Endothelial cell of umbilical vein (primary cell): ENCODE measurements at regions not wholly inside any gene's neighbourhood (a gene's known extent, or its start where the extent isn't known, plus 50 kb on each side); places are given as distances from the start of the nearest gene placed in this dataset.

ENCODE experiments used
- BruUV-seq: library from RNA; stranded (reverse); fragments of 400-500 nt; replicated peaks from 2 replicates; lab custom pipeline; 2021; lab: Mats Ljungman, UMichigan
- CTCF ChIA-PET: fragments of 300-600, 350-600 bp; sonication (Branson Sonifier 250); formaldehyde crosslinking; loops from one replicate; lab custom pipeline; 2021; ENCODE audit warnings: antibody characterized with exemption, inconsistent platforms; lab: Charles Lee
- POLR2A ChIA-PET: fragments of 300-600, 350-600 bp; sonication (Branson Sonifier 250); formaldehyde crosslinking; loops from one replicate; lab custom pipeline; 2021; ENCODE audit warnings: antibody characterized with exemption, inconsistent platforms; lab: Charles Lee
- DNase-seq: peaks from one replicate; pipeline ENCODE4 v3.0.0-alpha.2; 2011; ENCODE audit warnings: low read depth, low spot score
- FAIRE-seq: peaks from 2 replicates; lab custom pipeline; 2011; peaks lifted over from hg19 to GRCh38; lab: Jason Lieb, UNC
- H2AFZ ChIP-seq: 2 replicates; pipeline ENCODE4 v1.6.0; 2012; ENCODE audit warnings: low read depth, low read length, control low read depth, inconsistent platforms
- H3K27ac ChIP-seq: 2 replicates; pipeline ENCODE4 v1.5.1; 2011; ENCODE audit warnings: low read depth, mild to moderate bottlenecking, control low read depth, low read length, moderate library complexity; ENCODE audit not compliant: insufficient read depth
- H3K27me3 ChIP-seq, 2 experiments: 2 replicates each; pipeline versions ENCODE4 v1.6.0 to v1.6.1; 2011; ENCODE audit warnings: low read length in 2 of 2, mixed read lengths in 1 of 2; ENCODE audit not compliant: control insufficient read depth in 2 of 2, insufficient read depth in 2 of 2
- H3K36me3 ChIP-seq, 2 experiments: 2 replicates in 1 of 2; 3 replicates in 1 of 2; pipeline ENCODE4 v1.5.1; 2011; ENCODE audit warnings: low read length in 2 of 2, mild to moderate bottlenecking in 1 of 2, moderate library complexity in 1 of 2; ENCODE audit not compliant: control insufficient read depth in 2 of 2, insufficient read depth in 2 of 2; ENCODE audit errors: extremely low read depth in 1 of 2
- H3K4me1 ChIP-seq: 3 replicates; pipeline ENCODE4 v1.5.1; 2011; ENCODE audit warnings: mild to moderate bottlenecking, low read length; ENCODE audit not compliant: control insufficient read depth, insufficient read depth; ENCODE audit errors: extremely low read depth
- H3K4me2 ChIP-seq: 2 replicates; pipeline ENCODE4 v1.6.1; 2011; ENCODE audit warnings: low read length, control low read depth, mixed read lengths; ENCODE audit not compliant: insufficient read depth
- H3K4me3 ChIP-seq, 3 experiments: fragments of 200-600 bp in 1 of 3; sonication (generic), shearing (Covaris generic) in 1 of 3; replicated peaks in 1 of 3; 2 replicates each; pipeline ENCODE4 v1.5.1; 2011 to 2016; ENCODE audit warnings: control low read depth in 3 of 3, low read length in 3 of 3, mild to moderate bottlenecking in 2 of 3, inconsistent platforms in 1 of 3, low read depth in 1 of 3, moderate library complexity in 1 of 3; ENCODE audit not compliant: insufficient read depth in 1 of 3
- H3K79me2 ChIP-seq: 2 replicates; pipeline ENCODE4 v1.6.0; 2012; ENCODE audit warnings: low read length, inconsistent platforms; ENCODE audit not compliant: control insufficient read depth, insufficient read depth
- H3K9ac ChIP-seq: replicated peaks from 2 replicates; pipeline ENCODE3; 2011; ENCODE audit warnings: low read length, control low read depth; ENCODE audit not compliant: insufficient read depth; ENCODE audit errors: extremely low read depth
- H3K9me1 ChIP-seq: replicated peaks from 3 replicates; pipeline ENCODE4 v1.6.0; 2011; ENCODE audit warnings: mild to moderate bottlenecking, low read length; ENCODE audit not compliant: control insufficient read depth, insufficient read depth; ENCODE audit errors: extremely low read depth
- H3K9me3 ChIP-seq: replicated peaks from 2 replicates; pipeline ENCODE4 v1.5.1; 2012; ENCODE audit warnings: low read length, inconsistent platforms; ENCODE audit not compliant: control insufficient read depth, insufficient read depth
- H4K20me1 ChIP-seq: replicated peaks from 2 replicates; pipeline ENCODE3; 2011; ENCODE audit warnings: mild to moderate bottlenecking, low read length; ENCODE audit not compliant: control insufficient read depth, insufficient read depth; ENCODE audit errors: extremely low read depth
- EZH2 ChIP-seq: IDR thresholded peaks from 2 replicates; pipeline ENCODE4 v1.6.1; 2012; ENCODE audit warnings: borderline replicate concordance, low read depth, mild to moderate bottlenecking, moderate library complexity, low read length, inconsistent platforms; ENCODE audit not compliant: severe bottlenecking
- FOS ChIP-seq: IDR thresholded peaks from 2 replicates; pipeline ENCODE4 v1.6.1; 2011; ENCODE audit warnings: mild to moderate bottlenecking, low read length, moderate library complexity, borderline replicate concordance; ENCODE audit not compliant: insufficient read depth
- GATA2 ChIP-seq: IDR thresholded peaks from 2 replicates; pipeline ENCODE4 v1.7.0; 2011; ENCODE audit warnings: low read depth, mild to moderate bottlenecking, moderate library complexity, mixed read lengths, low read length; ENCODE audit not compliant: insufficient read length, insufficient read depth
- JUN ChIP-seq: IDR thresholded peaks from 2 replicates; pipeline ENCODE4 v1.6.1; 2011; ENCODE audit warnings: borderline replicate concordance, low read depth; ENCODE audit not compliant: insufficient read length, insufficient read depth
- MYC ChIP-seq: IDR thresholded peaks from one replicate; pipeline ENCODE4 v1.6.1; 2011; ENCODE audit warnings: mild to moderate bottlenecking, low read depth, low read length
- POLR2A ChIP-seq: IDR thresholded peaks from 2 replicates; pipeline ENCODE4 v1.6.1; 2012; ENCODE audit warnings: low read depth, mild to moderate bottlenecking, control low read depth, low read length
- POLR2AphosphoS5 ChIP-seq: IDR thresholded peaks from 2 replicates; pipeline ENCODE4 v1.6.1; 2012; ENCODE audit warnings: low read depth, mild to moderate bottlenecking, control low read depth, low read length, moderate library complexity; ENCODE audit not compliant: insufficient read depth
- dilution Hi-C: fragments of 300-500 bp; cut with MboI; formaldehyde crosslinking; loops from one replicate; pipeline ENCODE4 v1.15.0; 2019; ENCODE audit warnings: low sequenced_read_pairs; ENCODE audit not compliant: extremely low pct_ligation_motif_present
- intact Hi-C: fragments of 100-400 bp; cut with micrococcal nuclease; formaldehyde crosslinking; loops from one replicate; pipeline ENCODE4 v1.10.0; 2022
- TF ChIP-seq, protein P1 (sequence below), 2 donors: IDR thresholded peaks; 1 replicate in 1 of 2; 2 replicates in 1 of 2; pipeline ENCODE4 v1.5.1; 2011; ENCODE audit warnings: low read length in 2 of 2, mild to moderate bottlenecking in 2 of 2, moderate library complexity in 2 of 2, control low read depth in 1 of 2, inconsistent platforms in 1 of 2, low read depth in 1 of 2; ENCODE audit not compliant: insufficient read depth in 1 of 2; ENCODE audit errors: extremely low read depth in 1 of 2
- TF ChIP-seq, protein P2 (sequence below): IDR thresholded peaks from 2 replicates; pipeline ENCODE4 v1.6.1; 2011; ENCODE audit not compliant: insufficient read depth, insufficient read length

DNA sequence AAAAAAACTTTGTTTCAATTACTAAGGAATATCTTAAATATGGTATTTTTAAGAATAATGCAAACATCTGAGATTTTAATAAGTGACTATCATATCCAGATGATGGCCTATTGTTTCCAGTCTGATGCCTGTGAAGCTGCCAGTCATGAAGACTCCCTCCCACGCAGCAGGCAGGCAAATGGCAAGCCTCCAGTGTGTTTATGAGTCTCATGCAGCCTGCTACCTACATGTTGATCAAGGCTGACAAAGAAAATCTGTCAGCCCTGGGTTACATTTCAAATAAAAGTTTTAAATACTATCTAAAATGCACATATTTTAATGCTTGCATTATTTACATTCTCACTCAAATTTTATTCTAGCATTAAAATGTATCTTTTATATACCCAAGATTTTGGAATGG, 137.6 kb upstream of the RNPC3 start:
- CTCF ChIA-PET, result no interaction called here
- dilution Hi-C loops, result no loop called here
- Histone ChIP-seq H3K4me1 (no peaks in the 10 kb centered on the region), H3K27ac (no peak overlapping the region), H3K9ac (no peak overlapping the region), H3K9me3 (no peaks in the 10 kb centered on the region), H2AFZ (no peak overlapping the region), H3K4me3 (no peak overlapping the region), H3K9me1 (no peaks in the 10 kb centered on the region), H3K79me2 (no peaks in the 10 kb centered on the region), H3K36me3 (no peaks in the 10 kb centered on the region), H3K4me2 (no peak overlapping the region), H3K27me3 (no peaks in the 10 kb centered on the region), H4K20me1 (no peaks in the 10 kb centered on the region)
- TF ChIP-seq, protein P1, sequence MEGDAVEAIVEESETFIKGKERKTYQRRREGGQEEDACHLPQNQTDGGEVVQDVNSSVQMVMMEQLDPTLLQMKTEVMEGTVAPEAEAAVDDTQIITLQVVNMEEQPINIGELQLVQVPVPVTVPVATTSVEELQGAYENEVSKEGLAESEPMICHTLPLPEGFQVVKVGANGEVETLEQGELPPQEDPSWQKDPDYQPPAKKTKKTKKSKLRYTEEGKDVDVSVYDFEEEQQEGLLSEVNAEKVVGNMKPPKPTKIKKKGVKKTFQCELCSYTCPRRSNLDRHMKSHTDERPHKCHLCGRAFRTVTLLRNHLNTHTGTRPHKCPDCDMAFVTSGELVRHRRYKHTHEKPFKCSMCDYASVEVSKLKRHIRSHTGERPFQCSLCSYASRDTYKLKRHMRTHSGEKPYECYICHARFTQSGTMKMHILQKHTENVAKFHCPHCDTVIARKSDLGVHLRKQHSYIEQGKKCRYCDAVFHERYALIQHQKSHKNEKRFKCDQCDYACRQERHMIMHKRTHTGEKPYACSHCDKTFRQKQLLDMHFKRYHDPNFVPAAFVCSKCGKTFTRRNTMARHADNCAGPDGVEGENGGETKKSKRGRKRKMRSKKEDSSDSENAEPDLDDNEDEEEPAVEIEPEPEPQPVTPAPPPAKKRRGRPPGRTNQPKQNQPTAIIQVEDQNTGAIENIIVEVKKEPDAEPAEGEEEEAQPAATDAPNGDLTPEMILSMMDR (IDR thresholded peaks at IDR 0.05; ENCODE audit: extremely low read depth in 1 of 2, insufficient read depth in 1 of 2, low read depth in 1 of 2, low read length in 2 of 2), result no peak
- TF ChIP-seq, protein P2, sequence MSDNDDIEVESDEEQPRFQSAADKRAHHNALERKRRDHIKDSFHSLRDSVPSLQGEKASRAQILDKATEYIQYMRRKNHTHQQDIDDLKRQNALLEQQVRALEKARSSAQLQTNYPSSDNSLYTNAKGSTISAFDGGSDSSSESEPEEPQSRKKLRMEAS, result no peak
- TF ChIP-seq JUN (no peak), MYC (no peak), POLR2A (no peak), FOS (no peak), POLR2AphosphoS5 (no peak), GATA2 (no peak), EZH2 (no peak)
- FAIRE-seq (no peak), DNase-seq (no peak)
- intact Hi-C loops, result no loop called here
- no TSS peak for BruUV-seq
- POLR2A ChIA-PET, result no interaction called here
